ENCODE measurements at regions not wholly inside any gene's neighbourhood (a gene's known extent, or its start where the extent isn't known, plus 50 kb on each side); places are given as distances from the start of the nearest gene placed in this dataset.

- TF ChIP-seq ATF3 (IDR thresholded peaks at IDR 0.05) (no peak), CTCF (IDR thresholded peaks at IDR 0.05; ENCODE audit: low read depth, low read length, missing input control) (no peak)
Measured at GRCh38 chr11:82195283-82195682, 538.4 kb downstream of the FAM181B start.

Measured in liver (tissue), 3 donors.